WTC11 (cell line): ENCODE measurements at regions not wholly inside any gene's neighbourhood (a gene's known extent, or its start where the extent isn't known, plus 50 kb on each side); places are given as distances from the start of the nearest gene placed in this dataset.

Experiments used
- CTCF ChIP-seq: fragments of 200-600 bp; IDR thresholded peaks from 2 replicates; pipeline ENCODE4 v1.8.0; 2022; ENCODE audit warnings: antibody characterized with exemption
- ETV6 ChIP-seq: sonication (generic); formaldehyde crosslinking; IDR thresholded peaks from 2 replicates; pipeline ENCODE4 v1.8.1; 2022; ENCODE audit warnings: mild to moderate bottlenecking, missing genetic modification reagents
- FOXK1 ChIP-seq: sonication (generic); formaldehyde crosslinking; IDR thresholded peaks from 2 replicates; pipeline ENCODE4 v1.8.0; 2022; ENCODE audit warnings: mild to moderate bottlenecking, moderate library complexity, missing genetic modification reagents
- GRHL2 ChIP-seq: fragments of 250-450 bp; sonication (Bioruptor Pico); IDR thresholded peaks from 2 replicates; pipeline ENCODE4 v1.8.0; 2022; ENCODE audit warnings: mild to moderate bottlenecking, moderate library complexity; ENCODE audit not compliant: insufficient replicate concordance, severe bottlenecking
- HMGXB4 ChIP-seq: sonication (generic); formaldehyde crosslinking; IDR thresholded peaks from 2 replicates; pipeline ENCODE4 v1.8.1; 2023; ENCODE audit warnings: mild to moderate bottlenecking, moderate library complexity, missing genetic modification reagents
- IRF2 ChIP-seq: sonication (generic); formaldehyde crosslinking; IDR thresholded peaks from 2 replicates; pipeline ENCODE4 v1.8.0; 2022; ENCODE audit warnings: low read depth, missing genetic modification reagents, borderline replicate concordance
- TCF7 ChIP-seq: sonication (generic); formaldehyde crosslinking; IDR thresholded peaks from 2 replicates; pipeline ENCODE4 v1.8.0; 2022; ENCODE audit warnings: mild to moderate bottlenecking, low read depth, missing genetic modification reagents, moderate library complexity
- USF2 ChIP-seq: sonication (generic); formaldehyde crosslinking; IDR thresholded peaks from 2 replicates; pipeline ENCODE4 v1.8.1; 2023; ENCODE audit warnings: mild to moderate bottlenecking, missing genetic modification reagents, moderate library complexity
- ZNF512 ChIP-seq: sonication (generic); formaldehyde crosslinking; IDR thresholded peaks from 2 replicates; pipeline ENCODE4 v1.8.1; 2022; ENCODE audit warnings: missing genetic modification reagents, borderline replicate concordance

- TF ChIP-seq USF2 (CRISPR knock-in tag) (no peak), ZNF512 (CRISPR knock-in tag) (no peak), CTCF (no peak), TCF7 (CRISPR knock-in tag) (no peak), GRHL2 (CRISPR knock-in tag) (no peak), FOXK1 (CRISPR knock-in tag) (no peak), IRF2 (CRISPR knock-in tag) (no peak), ETV6 (CRISPR knock-in tag) (no peak), HMGXB4 (CRISPR knock-in tag) (no peak)
These were observed 55.5 kb upstream of the BDKRB2 start for GRCh38 chr14:96149131-96149530.
